ENCODE measurements at regions not wholly inside any gene's neighbourhood (a gene's known extent, or its start where the extent isn't known, plus 50 kb on each side); places are given as distances from the start of the nearest gene placed in this dataset.
"Not testable (repeated sequence)": the region's sequence is repeated elsewhere in the genome, so short reads cannot be mapped to it uniquely, and the experiment has no call there.

DNA sequence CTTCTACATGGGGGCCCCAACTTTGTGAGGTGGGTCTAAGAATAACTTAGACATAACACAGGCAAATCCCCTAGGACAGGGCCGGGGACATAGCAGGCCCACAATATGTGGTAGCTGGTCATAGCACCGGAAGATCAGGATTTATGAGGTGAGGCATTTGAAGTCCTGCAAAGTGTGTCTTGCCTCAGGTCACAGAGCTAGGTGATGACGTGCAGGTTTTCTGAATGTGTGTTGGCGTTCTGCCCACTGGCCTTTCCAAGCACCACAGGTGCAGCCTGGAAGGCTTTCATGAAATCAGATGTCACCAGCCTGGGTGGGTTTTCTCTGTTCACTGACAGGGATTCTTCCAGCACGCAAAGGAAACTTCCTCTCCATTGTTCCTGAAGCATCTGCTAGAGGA lies 119.1 kb downstream of the LRATD1 start:
- no peak for DNase-seq (ENCODE audit: low read depth in 2 of 2)

DNA sequence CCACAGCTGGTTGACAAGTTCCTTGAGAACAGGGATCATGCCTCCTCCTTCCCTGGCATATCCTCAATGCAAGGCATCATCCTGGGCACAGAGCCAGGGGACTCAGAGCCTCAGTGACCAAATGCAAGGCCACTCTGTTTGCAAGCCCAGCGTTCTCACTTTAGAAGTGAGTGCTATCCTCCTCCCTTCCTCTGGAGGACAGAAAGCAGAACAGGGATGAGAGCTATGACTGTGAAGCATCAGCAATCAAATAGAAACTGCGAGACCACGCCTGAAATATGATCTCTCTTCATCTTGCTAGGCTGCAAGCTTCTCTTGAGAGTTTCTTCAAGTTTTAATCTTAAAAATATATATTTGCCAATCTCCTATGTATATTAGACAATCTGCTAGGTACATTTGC lies 119.8 kb downstream of the LRATD1 start:
- DNase-seq (ENCODE audit: low read depth in 2 of 2): no peak

DNA sequence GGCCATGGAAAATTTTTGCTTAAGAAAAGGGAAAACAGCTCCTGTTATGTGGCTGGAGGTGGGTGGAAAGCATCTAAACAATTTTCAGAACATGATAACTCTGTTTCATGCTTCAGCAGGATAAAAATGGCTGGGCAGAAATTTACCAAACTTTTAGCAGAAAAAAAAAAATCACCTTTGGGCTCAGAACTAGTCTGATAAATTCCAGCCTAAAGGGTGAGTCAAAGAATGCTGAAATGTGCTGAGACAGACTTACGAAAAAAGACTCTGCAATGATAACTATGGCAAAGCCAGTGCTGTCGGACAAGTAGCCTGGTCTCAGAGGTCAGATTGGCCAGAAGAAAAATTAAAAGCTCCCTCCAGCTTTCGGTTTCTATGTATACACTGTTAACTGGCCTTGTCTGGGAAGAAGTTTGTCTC lies 123.6 kb downstream of the LRATD1 start:
- DNase-seq (ENCODE audit: low read depth in 2 of 2): no peak

DNA sequence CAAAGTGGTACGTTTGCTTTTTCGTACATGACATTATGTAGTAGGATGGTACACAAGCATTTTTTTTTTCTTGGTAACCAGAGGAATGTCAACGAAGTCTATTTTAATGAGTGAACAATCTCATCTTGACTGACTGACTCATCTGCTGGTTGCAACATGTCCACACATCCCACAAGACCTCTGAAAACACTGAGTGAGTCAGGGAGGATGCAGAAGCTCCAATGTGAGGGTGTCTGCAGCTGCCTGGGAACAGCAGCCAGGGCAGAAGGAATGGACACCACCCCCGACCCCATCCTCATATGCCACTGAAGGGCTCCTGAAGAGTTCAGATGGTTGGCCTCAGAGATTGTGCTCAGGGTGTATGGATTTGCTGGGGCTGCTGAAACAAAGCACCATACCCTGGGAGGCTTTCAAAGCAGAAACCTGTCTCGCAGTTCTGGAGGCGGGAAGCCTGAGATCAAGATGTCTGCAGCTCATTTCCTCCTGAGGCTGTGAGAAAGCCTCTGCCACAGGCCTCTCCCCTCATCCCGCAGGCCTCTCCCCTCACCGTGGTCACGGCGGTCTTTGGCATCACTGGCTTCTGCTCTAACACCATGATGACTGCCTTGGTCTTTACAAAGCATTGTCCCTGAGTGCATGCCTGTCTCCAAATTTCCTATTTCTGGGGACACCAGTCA lies 124.6 kb downstream of the LRATD1 start:
- DNase-seq (ENCODE audit: low read depth in 2 of 2): peak; percentile 83 to 85

DNA sequence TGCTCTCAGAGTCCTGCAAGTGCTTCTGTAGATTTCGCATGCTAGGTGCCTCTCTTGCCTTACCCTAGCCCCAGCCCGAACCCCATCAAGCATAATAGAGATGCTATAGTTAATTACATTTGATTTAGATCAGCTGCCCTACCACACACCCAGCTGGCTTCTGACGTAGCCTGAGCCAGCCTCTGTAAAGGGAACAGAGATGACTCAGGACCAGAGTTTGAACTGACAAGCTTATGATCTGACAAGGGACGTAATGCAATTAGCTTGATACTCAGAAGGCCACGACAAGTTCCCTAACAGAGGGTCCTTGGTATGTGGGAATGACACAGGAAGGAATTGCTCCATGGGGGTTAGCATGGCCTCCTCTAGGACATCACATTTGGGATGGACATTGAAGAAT lies 126.6 kb downstream of the LRATD1 start:
- DNase-seq (ENCODE audit: low read depth in 2 of 2): no peak

DNA sequence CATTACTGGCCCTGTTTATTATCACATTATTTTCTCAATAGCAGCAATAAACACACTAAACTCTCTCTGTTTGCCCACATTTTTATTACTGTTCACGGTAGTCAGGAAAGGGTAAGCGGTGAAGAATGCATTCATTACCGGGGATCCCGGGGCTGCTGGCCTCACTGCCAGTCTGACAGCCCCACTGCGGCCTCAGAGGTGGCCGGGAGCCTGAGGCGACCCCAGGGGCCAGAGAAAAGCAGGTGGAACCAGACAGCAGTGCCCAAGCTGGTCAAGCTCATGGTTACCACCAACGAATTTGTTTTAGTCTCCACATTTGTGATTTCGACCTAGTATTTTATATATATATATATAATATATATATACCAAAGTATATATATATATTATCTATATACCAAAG lies 127.7 kb downstream of the LRATD1 start:
- no peak for DNase-seq (ENCODE audit: low read depth in 2 of 2)

DNA sequence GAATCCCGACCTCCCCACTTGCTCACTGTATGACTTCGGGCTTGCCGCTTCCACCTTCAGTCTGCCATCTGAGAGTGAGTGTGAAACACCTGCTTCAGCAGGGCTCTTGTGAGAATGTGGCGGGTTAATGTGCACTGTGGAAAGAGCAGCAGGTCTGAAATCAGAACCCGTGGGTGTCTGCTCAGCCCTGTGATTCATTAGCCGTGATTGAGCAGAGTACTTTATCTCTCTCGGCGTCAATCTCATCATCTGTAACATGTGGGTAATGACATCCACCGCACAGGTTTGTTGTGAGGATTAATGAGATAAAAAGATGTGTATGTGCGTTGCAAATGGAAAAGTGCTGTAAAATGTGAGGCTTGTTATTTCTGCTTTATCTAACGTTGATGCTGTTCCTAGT lies 128.6 kb downstream of the LRATD1 start:
- no peak for DNase-seq (ENCODE audit: low read depth in 2 of 2)

DNA sequence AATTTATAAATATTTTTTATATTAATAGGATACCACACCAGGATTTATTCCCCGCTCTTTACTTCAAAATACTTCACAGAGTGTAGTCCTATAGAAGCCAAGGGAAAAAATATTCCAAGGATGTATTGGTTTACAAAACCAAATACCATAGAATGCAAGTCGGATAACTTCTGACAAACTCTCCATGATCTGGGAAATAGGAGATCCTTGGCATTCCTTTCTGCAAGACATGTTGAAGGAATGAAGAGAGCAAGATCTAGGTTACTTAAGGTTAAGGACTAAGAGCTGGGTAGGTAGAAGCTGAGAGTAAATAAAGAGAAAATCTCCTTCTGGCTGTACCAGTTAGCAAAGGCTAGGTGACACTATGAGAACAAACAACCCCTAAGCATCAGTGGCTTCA lies 141.2 kb downstream of the LRATD1 start:
- DNase-seq (ENCODE audit: low read depth in 2 of 2): no peak

DNA sequence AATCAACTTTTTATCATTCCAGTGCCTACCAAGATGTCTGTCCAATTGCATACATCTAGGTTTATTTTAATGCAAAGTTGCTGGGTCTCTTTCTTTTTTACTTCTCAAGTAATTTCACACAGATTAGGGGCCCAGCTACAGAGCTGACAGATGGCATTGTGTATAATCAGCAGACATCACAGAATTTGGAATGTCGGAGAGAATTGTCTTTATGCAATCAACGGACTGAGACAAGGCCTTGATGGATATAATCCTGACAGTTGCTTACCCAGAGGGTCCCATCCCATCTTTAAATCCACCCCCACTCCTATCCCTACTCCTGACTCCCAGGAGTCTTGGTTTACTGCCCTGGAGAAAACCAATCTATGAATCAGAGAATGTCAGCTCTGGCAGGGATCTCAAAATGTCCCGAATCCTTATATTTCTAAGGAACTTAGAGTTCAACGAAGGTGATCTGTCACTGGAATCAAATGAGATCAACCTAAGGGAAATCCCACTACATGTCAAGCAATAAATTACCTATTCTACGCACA lies 142.0 kb downstream of the LRATD1 start:
- no peak for DNase-seq (ENCODE audit: low read depth in 2 of 2)

DNA sequence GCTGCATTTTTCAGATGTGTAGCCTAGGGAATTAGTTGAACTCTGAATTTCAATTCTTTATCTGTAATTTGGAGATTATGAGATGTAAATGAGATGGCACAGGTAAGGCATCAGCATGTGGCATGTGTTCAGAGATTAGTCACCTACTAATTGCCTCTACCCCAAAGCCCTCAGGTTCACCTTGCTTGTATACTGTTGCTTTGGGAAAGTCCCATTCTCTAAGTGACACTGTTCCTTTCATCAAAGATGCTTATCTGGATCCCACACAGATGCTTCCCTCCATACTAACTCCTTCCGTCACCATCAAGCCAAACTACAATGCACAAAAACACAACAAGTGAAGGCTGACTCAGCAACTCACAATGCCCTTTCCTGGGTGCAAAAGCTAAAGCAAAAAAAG lies 143.7 kb downstream of the LRATD1 start:
- no peak for DNase-seq (ENCODE audit: low read depth in 2 of 2)

DNA sequence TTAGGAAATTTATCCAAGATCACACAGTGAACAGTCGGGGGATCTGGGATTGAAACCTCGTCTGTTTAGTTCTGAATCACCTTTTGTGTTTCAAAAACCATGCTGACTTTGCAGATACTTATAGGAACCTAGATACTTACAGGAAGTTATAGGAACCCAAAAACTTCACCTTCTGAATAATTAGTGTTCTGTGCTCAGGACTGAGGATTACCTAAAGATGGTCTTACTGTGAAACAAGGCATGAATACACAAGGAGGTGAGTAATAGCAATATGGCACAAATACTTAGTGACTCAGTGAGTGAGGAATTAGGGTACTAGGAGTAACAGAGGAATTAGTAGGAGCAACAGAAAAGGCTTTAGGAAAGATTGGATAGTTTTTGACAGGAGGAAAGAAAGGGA lies 145.5 kb downstream of the LRATD1 start:
- DNase-seq (ENCODE audit: low read depth in 2 of 2): no peak

DNA sequence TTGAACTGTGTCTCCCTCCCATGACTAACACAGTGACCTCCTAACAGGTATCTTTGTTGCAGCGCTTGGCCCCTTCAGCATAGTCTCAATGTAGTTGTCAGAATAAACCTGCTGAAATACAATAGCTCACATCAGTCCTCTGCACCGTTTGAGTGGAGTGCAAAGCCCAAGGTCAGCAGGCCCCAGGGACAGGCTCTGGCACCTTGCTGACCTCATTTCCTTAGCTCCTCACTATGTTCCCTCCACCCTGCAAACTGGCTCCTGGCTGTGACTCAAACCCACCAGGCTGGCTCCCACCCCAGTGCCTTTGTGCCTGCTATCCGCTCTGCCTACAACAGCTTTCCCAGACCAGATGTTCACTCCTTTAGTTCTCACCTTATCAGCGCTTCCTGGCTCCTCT lies 146.7 kb downstream of the LRATD1 start:
- no peak for DNase-seq (ENCODE audit: low read depth in 2 of 2)

DNA sequence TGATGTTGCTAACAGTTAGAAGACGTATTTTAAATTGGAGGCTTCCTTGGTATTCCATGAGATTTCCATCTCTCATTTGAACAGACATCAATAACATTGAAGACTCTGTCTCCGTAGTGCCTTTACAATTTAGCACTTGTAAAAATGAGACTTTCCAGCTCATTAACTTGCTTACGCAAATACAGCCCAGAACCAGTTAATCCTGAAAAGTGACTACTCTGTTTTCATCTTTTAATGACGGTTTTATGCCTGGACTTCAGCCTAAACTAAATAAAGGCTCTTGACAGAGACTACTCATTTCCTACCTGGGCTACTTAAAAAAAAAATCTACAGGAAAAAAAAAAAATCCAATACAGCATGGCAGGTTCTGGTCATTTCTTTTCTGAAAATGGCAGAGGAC lies 148.6 kb downstream of the LRATD1 start:
- DNase-seq (ENCODE audit: low read depth in 2 of 2): no peak

DNA sequence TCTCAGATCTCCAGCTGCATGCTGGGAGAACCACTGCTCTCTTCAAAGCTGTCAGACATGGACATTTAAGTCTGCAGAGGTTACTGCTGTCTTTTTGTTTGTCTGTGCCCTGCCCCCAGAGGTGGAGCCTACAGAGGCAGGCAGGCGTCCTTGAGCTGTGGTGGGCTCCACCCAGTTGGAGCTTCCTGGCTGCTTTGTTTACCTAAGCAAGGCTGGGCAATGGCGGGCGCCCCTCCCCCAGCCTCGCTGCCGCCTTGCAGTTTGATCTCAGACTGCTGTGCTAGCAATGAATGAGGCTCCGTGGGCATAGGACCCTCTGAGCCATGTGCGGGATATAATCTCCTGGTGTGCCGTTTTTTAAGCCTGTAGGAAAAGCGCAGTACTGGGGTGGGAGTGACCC lies 156.3 kb downstream of the LRATD1 start:
- DNase-seq (ENCODE audit: low read depth in 2 of 2): not testable (repeated sequence)

DNA sequence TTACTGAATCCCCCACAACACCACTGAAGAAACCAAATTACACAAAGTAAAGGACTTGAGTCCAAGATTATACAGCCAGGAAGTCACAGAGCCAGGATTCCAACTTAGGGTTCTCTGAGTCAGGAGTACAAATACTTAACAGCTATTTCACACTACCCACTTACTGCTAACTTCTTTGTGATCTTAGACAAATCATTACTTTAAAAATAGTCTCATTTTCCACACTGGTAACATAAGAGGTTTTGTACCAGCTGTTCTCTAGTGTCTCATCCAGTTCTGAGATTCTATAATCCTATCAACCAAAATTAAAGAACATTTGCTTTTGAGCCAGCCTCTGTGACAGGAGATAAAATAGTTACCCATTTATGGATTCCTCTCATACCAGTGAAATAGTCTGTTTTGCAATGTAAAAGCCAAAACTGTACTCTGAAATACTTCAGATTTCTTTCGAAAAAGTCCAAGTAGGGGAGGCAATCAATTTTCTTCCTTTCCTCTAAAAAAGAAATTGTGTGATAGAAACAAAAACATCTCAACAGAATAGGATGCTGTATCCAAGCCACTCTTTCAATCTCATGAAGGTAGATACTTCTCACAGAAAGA lies 157.6 kb downstream of the LRATD1 start:
- no peak for DNase-seq (ENCODE audit: low read depth in 2 of 2)

DNA sequence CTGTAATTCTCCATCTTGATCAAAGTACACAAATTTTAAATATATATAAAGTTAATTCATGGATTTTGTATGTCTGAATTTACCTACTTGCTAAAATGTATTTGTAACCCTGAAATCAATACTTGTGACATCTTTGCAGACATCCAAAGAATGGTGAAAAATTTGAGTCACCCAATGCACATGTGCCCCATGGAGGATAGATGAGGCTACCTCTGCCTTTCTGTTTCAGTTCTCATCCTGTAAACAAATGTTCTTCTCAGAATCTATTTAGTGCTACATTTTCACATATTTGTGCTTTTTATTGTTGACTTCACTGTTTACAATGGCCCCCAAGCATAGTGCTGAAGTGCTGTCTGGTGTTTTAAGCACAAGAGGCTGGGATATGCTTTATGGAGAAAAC lies 171.5 kb downstream of the LRATD1 start:
- no peak for DNase-seq (ENCODE audit: low read depth in 2 of 2)

DNA sequence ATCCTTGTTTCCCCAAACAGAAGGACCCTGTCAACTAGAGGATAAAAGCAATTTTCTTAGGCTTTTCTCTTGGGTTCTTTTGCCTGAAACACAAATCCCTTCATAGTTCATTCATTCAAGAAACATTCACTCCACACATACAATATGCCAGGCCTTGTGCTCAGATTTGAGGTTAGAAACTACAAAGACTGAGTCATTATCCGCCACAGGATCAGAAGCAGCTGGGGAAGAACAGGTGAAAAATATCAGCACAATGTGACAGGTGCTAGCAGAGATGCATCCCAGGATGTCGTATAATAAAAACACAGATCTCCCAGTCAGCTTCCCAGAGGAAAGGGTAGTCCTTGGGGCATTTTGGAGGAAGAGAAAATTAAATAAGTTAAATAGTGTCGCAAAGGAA lies 172.4 kb downstream of the LRATD1 start:
- DNase-seq (ENCODE audit: low read depth in 2 of 2): no peak

DNA sequence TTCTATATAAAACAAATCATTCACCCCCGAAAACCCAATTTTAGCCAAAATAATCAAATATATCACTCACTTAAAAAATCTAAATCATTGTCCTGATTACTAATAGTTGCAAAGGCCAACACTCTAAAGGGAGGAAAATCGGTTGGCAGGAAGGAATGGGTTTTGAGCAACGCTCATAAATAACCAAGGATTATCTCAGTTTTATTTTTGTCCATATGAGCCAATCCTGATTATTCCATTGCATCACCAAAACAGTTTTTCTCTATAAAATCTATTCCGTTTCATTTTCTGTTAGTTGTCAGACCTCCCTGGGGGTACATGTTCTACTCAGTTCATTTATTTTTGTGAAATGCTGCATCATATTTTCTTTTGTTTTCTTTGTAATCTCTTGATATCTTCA lies 174.1 kb downstream of the LRATD1 start:
- no peak for DNase-seq (ENCODE audit: low read depth in 2 of 2)

DNA sequence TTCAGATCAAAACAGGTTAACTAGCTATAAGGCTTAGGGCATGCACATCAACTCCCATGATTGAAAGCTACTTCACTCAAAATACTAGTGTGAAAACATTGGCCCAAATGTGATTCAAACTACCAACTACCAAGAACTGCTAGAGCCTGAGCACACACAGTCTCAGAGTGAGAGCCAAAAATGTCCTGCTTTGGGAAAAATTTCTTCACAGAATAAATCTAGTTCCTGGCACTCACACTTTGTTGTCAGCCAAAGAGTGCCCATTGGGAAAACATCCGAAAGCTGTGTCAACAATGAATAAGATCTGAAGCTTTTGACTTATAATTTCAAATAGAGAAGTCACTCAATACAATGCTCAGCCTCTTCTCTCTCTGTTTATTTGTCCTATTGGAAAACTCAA lies 182.7 kb downstream of the LRATD1 start:
- no peak for DNase-seq (ENCODE audit: low read depth in 2 of 2)

DNA sequence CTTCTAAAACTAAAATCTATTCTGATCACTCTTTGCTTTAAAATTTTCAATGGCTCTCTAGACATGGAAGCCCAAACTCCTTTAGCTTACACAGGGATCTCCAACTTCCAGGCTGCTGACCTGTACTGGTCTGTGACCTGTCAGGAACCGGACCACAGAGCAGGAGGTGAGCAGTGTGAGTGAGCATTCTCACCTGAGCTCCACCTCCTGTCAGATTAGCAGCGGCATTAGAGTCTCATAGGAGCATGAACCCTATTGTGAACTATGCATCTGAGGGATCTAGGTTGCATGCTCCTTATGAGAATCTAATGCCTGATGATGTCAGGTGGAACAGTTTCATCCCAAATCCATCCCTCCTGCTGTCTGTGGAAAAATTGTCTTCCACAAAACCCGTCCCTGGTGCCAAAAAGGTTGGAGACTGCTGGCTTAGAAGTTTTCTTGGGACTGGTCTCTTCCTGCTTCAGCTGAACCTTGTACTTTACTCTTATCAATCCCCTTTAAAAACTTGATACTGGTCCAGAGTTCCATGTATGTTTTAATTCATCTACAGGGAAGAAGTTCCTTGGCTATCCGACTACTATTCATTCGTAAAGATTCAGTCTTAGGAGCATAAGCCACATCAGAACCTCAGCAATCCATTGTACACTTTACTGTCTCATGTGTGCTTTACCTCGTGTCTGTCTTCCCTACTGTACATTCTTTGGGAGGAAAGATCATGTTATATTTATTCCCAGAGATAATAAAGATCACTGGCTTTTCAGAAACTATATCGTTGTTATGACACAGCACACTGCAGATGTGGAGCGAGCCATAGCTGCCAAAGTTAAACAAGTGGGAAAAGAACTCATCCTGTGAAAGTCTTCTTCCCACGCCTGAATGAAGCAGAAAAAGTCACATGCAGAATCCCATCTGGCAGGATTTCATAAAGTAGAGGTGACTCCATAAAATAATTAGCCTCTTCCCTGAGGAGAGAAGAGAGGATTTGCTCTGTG lies 183.8 kb downstream of the LRATD1 start:
- DNase-seq (ENCODE audit: low read depth in 2 of 2): no peak

DNA sequence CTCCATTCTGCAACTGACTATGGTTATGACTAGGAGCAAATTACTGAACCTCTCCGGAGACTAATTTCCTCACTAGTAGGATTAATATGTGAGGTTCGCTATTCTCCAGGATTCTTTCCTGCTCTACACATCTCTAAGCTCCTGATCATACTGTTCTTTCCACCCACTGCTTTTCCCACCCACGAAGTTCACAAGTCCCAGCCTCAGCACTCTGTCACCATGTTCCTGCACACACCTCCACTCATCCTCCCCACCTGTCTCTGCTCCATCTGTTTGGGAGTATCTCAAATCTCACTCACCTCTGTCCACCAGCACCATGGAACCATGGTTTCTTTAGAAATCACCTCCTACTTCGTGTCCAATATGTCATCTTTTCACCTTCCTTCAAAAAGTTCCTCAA lies 185.3 kb downstream of the LRATD1 start:
- DNase-seq (ENCODE audit: low read depth in 2 of 2): no peak

DNA sequence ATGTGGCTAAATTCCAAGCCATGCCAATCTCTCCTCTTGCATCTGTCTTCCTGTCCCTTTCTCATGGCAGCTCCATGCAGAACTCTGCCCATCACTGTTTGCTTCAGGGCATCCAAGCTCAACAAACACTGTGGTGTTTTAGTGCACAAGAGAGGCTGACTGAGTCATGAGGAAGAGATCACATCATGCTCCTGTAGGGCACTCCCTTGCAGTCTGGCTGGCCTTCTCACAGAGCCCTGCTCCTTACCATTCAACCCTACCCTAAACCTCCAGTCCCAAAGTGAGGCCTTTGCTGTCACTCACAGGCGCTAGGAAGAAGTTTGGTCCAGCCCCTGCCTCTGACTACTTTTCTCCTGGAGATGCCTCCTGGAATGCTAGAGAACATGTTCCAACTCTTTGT lies 194.0 kb downstream of the LRATD1 start:
- no peak for DNase-seq (ENCODE audit: low read depth in 2 of 2)
